ENCODE measurements at regions not wholly inside any gene's neighbourhood (a gene's known extent, or its start where the extent isn't known, plus 50 kb on each side); places are given as distances from the start of the nearest gene placed in this dataset.

- TF ChIP-seq ZNF462 (CRISPR knock-in tag; IDR thresholded peaks at IDR 0.05) (no peak), REST (IDR thresholded peaks at IDR 0.05; ENCODE audit: unreplicated experiment) (no peak), POLR2AphosphoS5 (IDR thresholded peaks at IDR 0.05; ENCODE audit: low read depth) (no peak), JUNB (IDR thresholded peaks at IDR 0.05; ENCODE audit: unreplicated experiment) (no peak)
These were observed 1605.3 kb downstream of the BRINP3 start (continued) for GRCh38 chr1:188872376-188872775.

- Histone ChIP-seq H3K4me1 (ENCODE audit: insufficient read depth) (no peaks in the 10 kb centered on the region), H3K27ac (ENCODE audit: low read depth) (no peak overlapping the region), H3K9me2 (ENCODE audit: insufficient read depth) (no peaks in the 10 kb centered on the region), H3K4me2 (no peak overlapping the region), H4K20me1 (replicated peaks; ENCODE audit: insufficient read depth) (no peaks in the 10 kb centered on the region), H3F3A (replicated peaks; ENCODE audit: low read depth) (no peaks in the 10 kb centered on the region), H3K79me2 (replicated peaks; ENCODE audit: insufficient read depth) (no peaks in the 10 kb centered on the region), H3K36me3 (ENCODE audit: insufficient read depth) (no peaks in the 10 kb centered on the region), H3K27me3 (ENCODE audit: insufficient read depth) (no peaks in the 10 kb centered on the region), H2AFZ (no peak overlapping the region), H3K4me3 (no peak overlapping the region)
- ATAC-seq (no peak), DNase-seq (ENCODE audit: low spot score) (no peak)
- Mint-ChIP-seq H3K36me3 (ENCODE audit: low read depth) (no peaks in the 10 kb centered on the region), H3K4me1 (no peaks in the 10 kb centered on the region), H3K4me3 (no peak overlapping the region), H3K27ac (no peak overlapping the region), H3K9me3 (no peaks in the 10 kb centered on the region), H3K27me3 (ENCODE audit: insufficient read depth, low read depth, poor library complexity) (no peaks in the 10 kb centered on the region)
- TF ChIP-seq EZH2 (IDR thresholded peaks at IDR 0.05; ENCODE audit: low read depth, unreplicated experiment) (no peak), EZH2phosphoT487 (IDR thresholded peaks at IDR 0.05; ENCODE audit: unreplicated experiment) (no peak), ETS1 (IDR thresholded peaks at IDR 0.05) (no peak), REST (IDR thresholded peaks at IDR 0.05; ENCODE audit: unreplicated experiment) (no peak)
These were observed 1600.0 kb downstream of the BRINP3 start for GRCh38 chr1:188877668-188878067.

Data from GM23338 (cell line).